Activated naive CD4-positive, alpha-beta T cell treated with anti-CD3 and anti-CD28 coated beads for 36 hours (primary cell): ENCODE measurements at regions not wholly inside any gene's neighbourhood (a gene's known extent, or its start where the extent isn't known, plus 50 kb on each side); places are given as distances from the start of the nearest gene placed in this dataset.
A peak's percentile ranks its signal among the peaks of the same experiment; 100 is the strongest.
"Not testable (repeated sequence)": the region's sequence is repeated elsewhere in the genome, so short reads cannot be mapped to it uniquely, and the experiment has no call there.

Source experiments
- CTCF ChIA-PET: fragments of 350-600 bp; sonication (Branson Sonifier 250); formaldehyde crosslinking; loops from one replicate; lab custom pipeline; 2021; ENCODE audit warnings: antibody characterized with exemption; lab: Charles Lee
- DNase-seq: peaks from one replicate; pipeline ENCODE4 v3.0.0-alpha.2; 2020
- H3K27ac Mint-ChIP-seq: one replicate; pipeline ENCODE4 v1.8.0; 2021; ENCODE audit warnings: mild to moderate bottlenecking, mixed read lengths
- H3K27me3 Mint-ChIP-seq: one replicate; pipeline ENCODE4 v1.8.0; 2021; ENCODE audit warnings: low read depth, mixed read lengths
- H3K36me3 Mint-ChIP-seq: one replicate; pipeline ENCODE4 v1.8.0; 2021; ENCODE audit warnings: low read depth, mixed read lengths
- H3K4me1 Mint-ChIP-seq: one replicate; pipeline ENCODE4 v1.8.0; 2021; ENCODE audit warnings: low read depth, mixed read lengths
- H3K4me3 Mint-ChIP-seq: one replicate; pipeline ENCODE4 v1.8.0; 2021; ENCODE audit warnings: mild to moderate bottlenecking, moderate library complexity, mixed read lengths
- H3K9me3 Mint-ChIP-seq: one replicate; pipeline ENCODE4 v1.8.0; 2021; ENCODE audit warnings: mixed read lengths
- intact Hi-C: fragments of 100-400 bp; cut with micrococcal nuclease; formaldehyde crosslinking; loops from one replicate; pipeline ENCODE4 v1.15.1; 2023

DNA sequence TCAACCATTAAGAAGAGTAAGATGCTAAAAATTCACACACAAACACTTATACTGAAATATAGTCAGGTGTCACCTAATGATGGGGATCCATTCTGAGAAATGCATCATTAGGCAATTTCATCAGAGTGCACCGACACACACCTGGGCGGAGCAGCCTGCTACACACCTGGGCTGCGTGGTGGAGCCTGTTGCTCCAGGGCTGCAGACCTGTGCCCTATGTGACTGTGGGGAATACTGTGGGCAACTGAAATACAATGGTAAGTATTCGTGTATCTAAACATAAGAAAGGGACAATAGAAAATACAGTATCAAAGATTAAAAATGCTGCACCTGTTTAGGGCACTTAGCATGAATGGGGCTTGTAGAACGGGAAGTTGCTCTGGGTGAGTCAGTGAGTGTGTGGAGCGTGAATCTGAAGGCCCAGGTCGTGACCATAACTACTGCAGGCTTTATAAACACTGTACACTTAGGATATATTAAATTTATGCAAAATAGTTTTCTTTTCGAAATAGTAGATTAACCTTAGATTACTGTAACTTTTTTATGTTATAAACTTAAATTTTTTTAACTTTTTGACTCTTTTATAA lies 124.4 kb upstream of the AFDN start:
- intact Hi-C loops, result loop anchor here (10.0 kb wide), 1 partner anchor 1288 kb away; no protein-coding TSS in a partner anchor
- Mint-ChIP-seq H3K4me1 (peaks cover 38% of the 10 kb centered on the region), H3K9me3 (no peaks in the 10 kb centered on the region), H3K27me3 (peaks cover 20% of the 10 kb centered on the region), H3K4me3 (no peak overlapping the region), H3K36me3 (no peaks in the 10 kb centered on the region), H3K27ac (no peak overlapping the region)
- DNase-seq, result no peak
- CTCF ChIA-PET, result interaction anchor here (0.7 kb wide), 1 partner anchor 57 kb away, joined by 3 read pairs; no protein-coding TSS in a partner anchor

- DNase-seq, result no peak
- peaks cover 29% of the 10 kb centered on the region for H3K27me3 Mint-ChIP-seq
- intact Hi-C loops, result loop anchor here (10.0 kb wide), 1 partner anchor 1289 kb away; no protein-coding TSS in a partner anchor
- CTCF ChIA-PET, result no interaction called here
- no peak overlapping the region for H3K27ac Mint-ChIP-seq
- peaks cover 40% of the 10 kb centered on the region for H3K4me1 Mint-ChIP-seq
- H3K9me3 Mint-ChIP-seq, result no peaks in the 10 kb centered on the region
- H3K4me3 Mint-ChIP-seq, result no peak overlapping the region
- no peaks in the 10 kb centered on the region for H3K36me3 Mint-ChIP-seq
Measured at GRCh38 chr6:167703347-167703746, 123.4 kb upstream of the AFDN start.

DNA sequence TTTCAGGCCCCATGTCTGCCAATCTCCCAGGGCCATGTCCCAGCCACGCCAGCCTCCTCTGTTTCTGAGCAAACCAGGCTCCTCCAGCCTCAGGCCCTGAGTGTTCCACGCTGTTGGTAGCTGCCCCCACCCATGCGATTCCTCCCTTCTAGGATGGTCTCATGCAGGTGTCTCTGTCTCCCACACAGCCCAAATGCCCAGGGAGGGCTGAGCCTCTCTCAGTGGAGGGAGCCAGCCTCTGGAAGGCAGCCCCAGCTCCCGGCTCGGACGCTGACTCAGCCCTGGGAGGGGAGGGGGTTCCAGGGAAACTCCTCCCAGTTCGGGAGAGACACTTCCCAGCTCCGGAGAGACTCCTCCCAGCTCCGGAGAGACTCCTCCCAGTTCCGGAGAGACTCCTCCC lies 122.9 kb upstream of the AFDN start:
- no peak overlapping the region for H3K4me3 Mint-ChIP-seq
- CTCF ChIA-PET, result interaction anchor here (0.6 kb wide), 1 partner anchor 126 kb away, joined by 3 read pairs; no protein-coding TSS in a partner anchor
- peaks cover 34% of the 10 kb centered on the region for H3K27me3 Mint-ChIP-seq
- H3K4me1 Mint-ChIP-seq, result peaks cover 44% of the 10 kb centered on the region
- intact Hi-C loops, result loop anchor here (10.0 kb wide), 1 partner anchor 1289 kb away; no protein-coding TSS in a partner anchor
- no peak overlapping the region for H3K27ac Mint-ChIP-seq
- DNase-seq, result no peak
- H3K9me3 Mint-ChIP-seq, result no peaks in the 10 kb centered on the region
- no peaks in the 10 kb centered on the region for H3K36me3 Mint-ChIP-seq

DNA sequence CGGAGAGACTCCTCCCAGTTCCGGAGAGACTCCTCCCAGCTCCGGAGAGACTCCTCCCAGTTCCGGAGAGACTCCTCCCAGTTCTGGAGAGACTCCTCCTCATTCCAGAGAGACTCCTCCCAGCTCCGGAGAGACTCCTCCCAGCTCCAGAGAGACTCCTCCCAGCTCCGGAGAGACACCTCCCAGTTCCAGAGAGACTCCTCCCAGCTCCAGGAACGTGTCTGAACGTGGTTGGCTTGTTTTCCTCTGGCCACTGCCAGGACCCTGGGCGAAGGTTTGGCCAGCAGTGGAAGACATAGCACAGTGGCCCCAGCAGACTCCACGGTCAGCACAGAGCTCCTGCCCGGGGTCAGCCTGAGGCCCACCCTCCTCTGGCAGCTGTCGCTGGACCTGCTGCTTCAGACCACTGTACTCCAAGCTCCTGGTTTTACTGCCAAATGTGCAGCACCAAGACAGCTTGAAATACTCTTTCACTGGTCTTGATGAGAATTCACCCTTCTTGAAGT lies 122.3 kb upstream of the AFDN start:
- H3K36me3 Mint-ChIP-seq, result no peaks in the 10 kb centered on the region
- H3K27me3 Mint-ChIP-seq, result peaks cover 39% of the 10 kb centered on the region
- H3K9me3 Mint-ChIP-seq, result no peaks in the 10 kb centered on the region
- H3K27ac Mint-ChIP-seq, result no peak overlapping the region
- CTCF ChIA-PET, result interaction anchor here (0.6 kb wide), 1 partner anchor 126 kb away, joined by 3 read pairs; no protein-coding TSS in a partner anchor
- H3K4me1 Mint-ChIP-seq, result peaks cover 42% of the 10 kb centered on the region
- no peak for DNase-seq
- H3K4me3 Mint-ChIP-seq, result no peak overlapping the region
- intact Hi-C loops, result loop anchor here (10.0 kb wide), 1 partner anchor 1290 kb away; no protein-coding TSS in a partner anchor

DNA sequence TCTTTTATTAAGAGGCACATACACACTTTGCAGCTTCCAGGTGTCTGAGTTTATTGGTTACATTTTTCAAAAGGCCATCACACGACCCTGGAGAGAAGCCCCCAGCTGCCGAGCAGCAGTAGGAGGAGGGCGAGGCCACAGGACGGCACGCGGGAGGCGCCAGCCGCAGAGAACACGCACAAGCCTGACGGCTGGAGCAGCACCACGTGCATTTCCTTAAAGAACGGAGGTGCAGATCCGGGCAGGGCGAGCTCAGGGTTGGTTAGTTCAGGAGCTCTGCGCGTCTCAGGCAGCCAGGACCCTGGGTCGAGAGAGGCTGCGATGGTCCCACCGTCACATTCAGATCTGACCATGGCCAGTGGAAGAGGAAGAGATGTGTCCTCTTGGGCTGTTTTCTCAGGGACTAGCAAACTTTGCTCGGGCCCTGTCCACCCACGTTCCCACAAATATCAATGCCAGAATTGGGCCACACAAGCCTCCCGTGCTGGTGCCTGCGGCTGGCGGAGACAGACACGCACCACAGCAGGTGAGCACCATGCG lies 121.4 kb upstream of the AFDN start:
- H3K27me3 Mint-ChIP-seq, result peaks cover 45% of the 10 kb centered on the region
- no peaks in the 10 kb centered on the region for H3K36me3 Mint-ChIP-seq
- peak; percentile 22 for DNase-seq
- no peak overlapping the region for H3K4me3 Mint-ChIP-seq
- H3K9me3 Mint-ChIP-seq, result no peaks in the 10 kb centered on the region
- CTCF ChIA-PET, result no interaction called here
- H3K27ac Mint-ChIP-seq, result no peak overlapping the region
- intact Hi-C loops, result loop anchor here (10.0 kb wide), 1 partner anchor 1290 kb away; no protein-coding TSS in a partner anchor
- peaks cover 34% of the 10 kb centered on the region for H3K4me1 Mint-ChIP-seq

DNA sequence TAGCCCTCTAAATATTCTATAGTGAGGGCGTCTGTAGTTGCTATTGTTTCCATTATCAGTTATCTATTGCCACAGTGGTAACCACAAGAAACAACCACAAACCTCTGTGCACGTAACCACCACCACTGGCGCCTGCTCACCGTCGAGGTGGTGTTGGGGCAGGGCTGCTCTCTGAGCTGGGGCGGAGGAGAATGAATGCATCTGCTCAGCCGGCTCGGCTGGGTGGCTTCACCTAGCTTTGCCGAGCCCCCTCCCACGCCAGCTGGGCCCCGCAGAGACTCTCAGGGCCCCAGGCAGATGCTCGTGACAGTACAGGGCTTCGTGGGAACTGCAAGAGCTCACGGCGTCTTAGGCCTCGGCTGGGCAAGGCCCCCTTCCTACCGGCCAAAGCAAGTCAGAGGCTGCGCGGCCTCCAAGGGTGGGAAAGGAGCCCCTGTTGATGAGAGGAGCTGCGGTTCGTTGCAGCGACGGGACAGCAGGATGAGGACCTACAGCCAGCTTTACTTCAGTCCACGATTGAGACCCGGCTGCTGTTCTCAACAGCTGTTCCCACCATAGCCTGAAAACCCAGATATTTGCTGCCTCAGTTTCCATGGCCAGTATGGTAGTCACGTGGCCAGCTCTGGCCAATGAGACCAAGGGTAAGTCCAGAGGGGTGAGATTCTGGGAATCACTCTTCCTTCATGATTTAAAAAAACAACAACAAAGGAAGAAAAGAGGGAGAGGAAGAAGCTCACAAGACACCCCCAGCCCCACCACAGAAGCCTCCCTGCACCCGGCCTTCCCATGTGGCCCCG lies 120.2 kb upstream of the AFDN start:
- no peak overlapping the region for H3K4me3 Mint-ChIP-seq
- no peaks in the 10 kb centered on the region for H3K9me3 Mint-ChIP-seq
- intact Hi-C loops, result loop anchor here (10.0 kb wide), 1 partner anchor 1292 kb away; no protein-coding TSS in a partner anchor
- no peaks in the 10 kb centered on the region for H3K36me3 Mint-ChIP-seq
- peaks cover 29% of the 10 kb centered on the region for H3K4me1 Mint-ChIP-seq
- CTCF ChIA-PET, result no interaction called here
- peak; percentile 81 for DNase-seq
- peak overlapping the region; percentile 16 for H3K27ac Mint-ChIP-seq
- H3K27me3 Mint-ChIP-seq, result peaks cover 55% of the 10 kb centered on the region

GRCh38 chr6:167707686-167708500 lies 118.8 kb upstream of the AFDN start:
- H3K27me3 Mint-ChIP-seq, result peaks cover 62% of the 10 kb centered on the region
- peaks cover 29% of the 10 kb centered on the region for H3K4me1 Mint-ChIP-seq
- CTCF ChIA-PET, result no interaction called here
- intact Hi-C loops, result loop anchor here (10.0 kb wide), 1 partner anchor 1293 kb away; no protein-coding TSS in a partner anchor
- no peak overlapping the region for H3K27ac Mint-ChIP-seq
- no peak overlapping the region for H3K4me3 Mint-ChIP-seq
- no peak for DNase-seq
- no peaks in the 10 kb centered on the region for H3K36me3 Mint-ChIP-seq
- H3K9me3 Mint-ChIP-seq, result no peaks in the 10 kb centered on the region

GRCh38 chr6:167708501-167709094 lies 118.1 kb upstream of the AFDN start:
- no peak overlapping the region for H3K4me3 Mint-ChIP-seq
- no peaks in the 10 kb centered on the region for H3K9me3 Mint-ChIP-seq
- H3K36me3 Mint-ChIP-seq, result no peaks in the 10 kb centered on the region
- peaks cover 29% of the 10 kb centered on the region for H3K4me1 Mint-ChIP-seq
- CTCF ChIA-PET, result no interaction called here
- intact Hi-C loops, result loop anchor here (10.0 kb wide), 1 partner anchor 1294 kb away; no protein-coding TSS in a partner anchor
- peaks cover 63% of the 10 kb centered on the region for H3K27me3 Mint-ChIP-seq
- H3K27ac Mint-ChIP-seq, result no peak overlapping the region
- no peak for DNase-seq

- CTCF ChIA-PET, result no interaction called here
- Mint-ChIP-seq H3K4me3 (no peak overlapping the region), H3K9me3 (no peaks in the 10 kb centered on the region), H3K27ac (no peak overlapping the region), H3K27me3 (peaks cover 68% of the 10 kb centered on the region), H3K4me1 (peaks cover 29% of the 10 kb centered on the region), H3K36me3 (no peaks in the 10 kb centered on the region)
- DNase-seq, result no peak
- intact Hi-C loops, result loop anchor here (10.0 kb wide), 1 partner anchor 1294 kb away; no protein-coding TSS in a partner anchor
Measured at GRCh38 chr6:167709196-167709595, 117.5 kb upstream of the AFDN start.

GRCh38 chr6:167709776-167710336 lies 116.9 kb upstream of the AFDN start:
- H3K36me3 Mint-ChIP-seq, DNase-seq, H3K27ac Mint-ChIP-seq, H3K4me3 Mint-ChIP-seq, H3K9me3 Mint-ChIP-seq, CTCF ChIA-PET: not testable (repeated sequence)
- H3K4me1 Mint-ChIP-seq, result peaks cover 28% of the 10 kb centered on the region
- intact Hi-C loops, result loop anchor here (10.0 kb wide), 1 partner anchor 1295 kb away; no protein-coding TSS in a partner anchor
- peaks cover 70% of the 10 kb centered on the region for H3K27me3 Mint-ChIP-seq

- CTCF ChIA-PET, result no interaction called here
- intact Hi-C loops, result no loop called here
- Mint-ChIP-seq H3K27me3 (peaks cover 68% of the 10 kb centered on the region), H3K27ac (no peak overlapping the region), H3K9me3 (no peaks in the 10 kb centered on the region), H3K4me3 (no peak overlapping the region), H3K4me1 (peaks cover 23% of the 10 kb centered on the region), H3K36me3 (no peaks in the 10 kb centered on the region)
- no peak for DNase-seq
Measured at GRCh38 chr6:167710363-167710920, 116.3 kb upstream of the AFDN start.
